H7 (cell line): ENCODE measurements at regions not wholly inside any gene's neighbourhood (a gene's known extent, or its start where the extent isn't known, plus 50 kb on each side); places are given as distances from the start of the nearest gene placed in this dataset.

ENCODE experiments used
- DNase-seq: peaks from one replicate; pipeline ENCODE4 v3.0.0; 2012
- H3K27me3 ChIP-seq: 2 replicates; pipeline ENCODE4 v1.6.0; 2011; ENCODE audit warnings: mild to moderate bottlenecking, low read length; ENCODE audit not compliant: control insufficient read depth, insufficient read depth
- H3K36me3 ChIP-seq: replicated peaks from 2 replicates; pipeline ENCODE4 v1.5.1; 2011; ENCODE audit warnings: low read length; ENCODE audit not compliant: control insufficient read depth, insufficient read depth
- H3K4me3 ChIP-seq: 2 replicates; pipeline ENCODE4 v1.5.1; 2011; ENCODE audit warnings: low read depth, mild to moderate bottlenecking, control low read depth, low read length, moderate library complexity; ENCODE audit not compliant: insufficient read depth

GRCh38 chr13:50682966-50683365, 160.5 kb downstream of the DLEU7 start:
- Histone ChIP-seq H3K4me3 (no peak overlapping the region), H3K27me3 (no peaks in the 10 kb centered on the region), H3K36me3 (no peaks in the 10 kb centered on the region)
- DNase-seq, result no peak

GRCh38 chr13:50684366-50684765, 159.1 kb downstream of the DLEU7 start:
- no peaks in the 10 kb centered on the region for H3K36me3 ChIP-seq
- DNase-seq, result no peak
- H3K27me3 ChIP-seq, result no peaks in the 10 kb centered on the region
- H3K4me3 ChIP-seq, result no peak overlapping the region

- H3K27me3 ChIP-seq, result no peaks in the 10 kb centered on the region
- no peak for DNase-seq
- no peak overlapping the region for H3K4me3 ChIP-seq
- no peaks in the 10 kb centered on the region for H3K36me3 ChIP-seq
Observed at GRCh38 chr13:50685491-50685890, 158.0 kb downstream of the DLEU7 start.

- Histone ChIP-seq H3K27me3 (no peaks in the 10 kb centered on the region), H3K36me3 (no peaks in the 10 kb centered on the region), H3K4me3 (no peak overlapping the region)
- DNase-seq, result no peak
Observed at GRCh38 chr13:50685956-50686355, 157.5 kb downstream of the DLEU7 start.

GRCh38 chr13:50686551-50686950, 156.9 kb downstream of the DLEU7 start:
- no peaks in the 10 kb centered on the region for H3K27me3 ChIP-seq
- H3K36me3 ChIP-seq, result no peaks in the 10 kb centered on the region
- no peak overlapping the region for H3K4me3 ChIP-seq
- no peak for DNase-seq

- Histone ChIP-seq H3K27me3 (no peaks in the 10 kb centered on the region), H3K36me3 (no peaks in the 10 kb centered on the region), H3K4me3 (no peak overlapping the region)
- no peak for DNase-seq
Observed at GRCh38 chr13:50687545-50687944, 155.9 kb downstream of the DLEU7 start.

GRCh38 chr13:50690006-50690405, 153.5 kb downstream of the DLEU7 start:
- DNase-seq, result no peak
- Histone ChIP-seq H3K27me3 (no peaks in the 10 kb centered on the region), H3K4me3 (no peak overlapping the region), H3K36me3 (no peaks in the 10 kb centered on the region)

GRCh38 chr13:50691176-50691680, 152.3 kb downstream of the DLEU7 start:
- Histone ChIP-seq H3K36me3 (no peaks in the 10 kb centered on the region), H3K4me3 (no peak overlapping the region), H3K27me3 (no peaks in the 10 kb centered on the region)
- no peak for DNase-seq

GRCh38 chr13:50691681-50692263, 151.7 kb downstream of the DLEU7 start:
- Histone ChIP-seq H3K4me3 (no peak overlapping the region), H3K36me3 (no peaks in the 10 kb centered on the region), H3K27me3 (no peaks in the 10 kb centered on the region)
- no peak for DNase-seq

GRCh38 chr13:50692396-50692915, 151.0 kb downstream of the DLEU7 start:
- Histone ChIP-seq H3K4me3 (no peak overlapping the region), H3K27me3 (no peaks in the 10 kb centered on the region), H3K36me3 (no peaks in the 10 kb centered on the region)
- no peak for DNase-seq

GRCh38 chr13:50693727-50694126, 149.8 kb downstream of the DLEU7 start:
- Histone ChIP-seq H3K4me3 (no peak overlapping the region), H3K36me3 (no peaks in the 10 kb centered on the region), H3K27me3 (no peaks in the 10 kb centered on the region)
- DNase-seq, result no peak

- Histone ChIP-seq H3K36me3 (no peaks in the 10 kb centered on the region), H3K27me3 (no peaks in the 10 kb centered on the region), H3K4me3 (no peak overlapping the region)
- no peak for DNase-seq
Observed at GRCh38 chr13:50697746-50698539, 145.5 kb downstream of the DLEU7 start.

- Histone ChIP-seq H3K36me3 (no peaks in the 10 kb centered on the region), H3K27me3 (no peaks in the 10 kb centered on the region), H3K4me3 (no peak overlapping the region)
- DNase-seq, result no peak
Observed at GRCh38 chr13:50699874-50700663, 143.4 kb downstream of the DLEU7 start.

- H3K36me3 ChIP-seq, result no peaks in the 10 kb centered on the region
- DNase-seq, result no peak
- no peaks in the 10 kb centered on the region for H3K27me3 ChIP-seq
- no peak overlapping the region for H3K4me3 ChIP-seq
Observed at GRCh38 chr13:50700664-50701305, 142.7 kb downstream of the DLEU7 start.
